GM18508 (cell line): ENCODE measurements at regions not wholly inside any gene's neighbourhood (a gene's known extent, or its start where the extent isn't known, plus 50 kb on each side); places are given as distances from the start of the nearest gene placed in this dataset.
A peak's percentile ranks its signal among the peaks of the same experiment; 100 is the strongest.

ENCODE experiments used
- ATAC-seq: cut with Tn5 transposase; IDR thresholded peaks from one replicate; pipeline ENCODE4 v1.9.1; 2021; ENCODE audit warnings: moderate number of reproducible peaks; ENCODE audit not compliant: insufficient read depth, unreplicated experiment

DNA sequence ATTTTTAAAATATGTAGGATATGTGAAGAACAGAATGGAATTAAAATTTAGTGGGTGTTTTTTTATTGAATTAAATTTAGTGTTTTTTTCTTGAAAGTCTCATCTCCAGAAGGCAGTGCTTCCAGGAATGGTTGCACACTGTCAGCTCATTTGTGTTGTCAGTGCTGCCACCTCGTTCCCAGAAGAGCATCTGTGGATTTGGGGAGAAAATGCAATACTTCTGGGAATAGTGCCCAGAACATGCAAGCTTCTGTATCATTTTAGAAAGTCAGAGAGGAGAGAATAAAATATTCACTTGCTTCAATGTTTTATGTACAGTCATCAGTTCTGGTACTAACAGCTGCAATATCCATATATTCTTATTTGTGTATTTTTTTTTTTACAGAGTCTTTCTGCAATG is 608.8 kb downstream of the PCDH7 start:
- no peak for ATAC-seq

DNA sequence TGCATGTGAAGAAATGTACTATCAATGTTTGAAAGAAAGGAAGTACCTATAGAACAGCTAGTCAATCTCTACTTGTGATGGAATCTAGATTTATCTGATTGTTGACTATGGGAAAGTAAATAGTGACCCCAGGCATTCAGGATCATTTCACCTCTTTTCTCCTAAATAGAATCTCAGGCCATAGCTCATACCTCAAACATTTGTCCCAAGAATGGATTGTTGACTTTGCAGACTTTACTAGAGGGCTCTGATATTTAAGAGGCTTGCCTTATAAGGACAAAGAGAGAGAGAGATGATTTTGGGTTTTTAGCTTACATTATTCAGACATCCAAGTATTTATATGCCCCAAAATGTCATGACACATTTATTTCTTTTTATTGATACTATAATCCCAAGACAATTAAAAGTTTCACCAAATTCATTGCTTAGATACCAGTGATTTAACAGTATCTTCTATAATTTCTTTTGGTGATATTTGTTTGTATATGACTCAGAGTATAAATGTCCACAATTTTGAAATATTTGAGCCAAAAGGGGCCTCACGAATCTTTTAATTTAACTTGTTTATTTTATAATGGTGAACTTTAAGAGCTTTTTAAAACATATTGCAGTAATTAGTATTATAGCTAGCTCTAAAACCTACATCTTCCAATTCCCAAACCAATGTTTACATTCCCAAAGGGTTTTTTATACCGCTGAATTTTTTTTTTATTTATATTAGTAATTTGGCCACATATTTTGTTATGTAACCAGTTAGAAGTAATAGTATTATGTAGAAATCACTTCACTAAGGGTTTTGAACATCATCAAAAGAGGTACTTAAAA is 614.1 kb downstream of the PCDH7 start:
- ATAC-seq = no peak

DNA sequence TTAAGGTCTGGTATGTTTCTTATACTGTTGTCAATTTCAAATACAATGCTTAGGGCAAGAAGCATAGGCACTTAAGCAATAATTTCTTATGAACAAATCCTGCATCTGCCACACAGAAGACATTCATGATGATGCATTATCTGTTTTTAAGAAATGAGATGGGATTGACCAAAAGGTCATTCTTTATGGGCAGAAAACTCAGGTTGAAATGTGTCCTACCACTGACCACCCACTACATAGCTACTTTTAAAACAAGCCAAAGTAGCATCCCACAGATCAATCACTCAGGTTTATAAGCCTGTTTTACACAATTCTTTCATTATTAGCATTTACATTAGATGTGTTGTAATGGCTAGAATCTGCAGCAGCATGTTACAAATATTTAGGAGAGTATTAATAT is 617.8 kb downstream of the PCDH7 start:
- ATAC-seq = no peak

DNA sequence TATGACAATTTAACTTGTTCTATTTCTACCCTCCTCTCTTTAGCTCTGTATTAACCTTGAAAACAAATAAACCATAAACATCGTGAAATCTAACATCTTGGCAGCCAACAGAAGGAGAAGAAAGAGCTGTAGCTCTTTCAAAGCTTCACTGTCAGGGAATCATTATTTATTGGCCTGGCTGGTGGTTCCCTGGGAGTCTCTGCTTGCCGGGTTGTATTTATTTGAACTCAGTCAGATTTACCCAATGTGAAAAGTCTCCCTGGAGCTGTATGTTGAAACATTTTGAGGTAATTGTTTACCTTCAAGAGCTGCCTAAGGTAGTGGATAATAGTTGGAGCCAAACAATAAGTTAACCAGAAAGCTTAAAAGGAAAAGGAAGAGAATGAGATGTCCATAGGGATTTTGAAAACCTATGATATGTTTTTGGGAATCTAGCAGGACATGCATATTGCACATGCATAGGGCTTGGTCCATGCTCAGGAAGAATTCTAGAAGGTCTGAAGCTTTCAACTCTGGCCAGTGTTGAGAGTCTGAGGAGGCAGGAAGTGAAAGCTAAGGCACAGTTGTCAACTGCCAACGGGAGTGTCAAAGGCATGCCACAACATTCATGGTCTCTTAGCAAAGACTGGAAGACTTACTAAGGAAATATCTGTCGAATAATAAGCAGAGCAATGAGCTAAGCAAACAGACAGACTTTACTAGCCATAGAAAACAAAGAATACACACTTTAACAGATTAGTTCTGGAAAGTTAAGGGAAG is 621.6 kb downstream of the PCDH7 start:
- ATAC-seq = no peak

DNA sequence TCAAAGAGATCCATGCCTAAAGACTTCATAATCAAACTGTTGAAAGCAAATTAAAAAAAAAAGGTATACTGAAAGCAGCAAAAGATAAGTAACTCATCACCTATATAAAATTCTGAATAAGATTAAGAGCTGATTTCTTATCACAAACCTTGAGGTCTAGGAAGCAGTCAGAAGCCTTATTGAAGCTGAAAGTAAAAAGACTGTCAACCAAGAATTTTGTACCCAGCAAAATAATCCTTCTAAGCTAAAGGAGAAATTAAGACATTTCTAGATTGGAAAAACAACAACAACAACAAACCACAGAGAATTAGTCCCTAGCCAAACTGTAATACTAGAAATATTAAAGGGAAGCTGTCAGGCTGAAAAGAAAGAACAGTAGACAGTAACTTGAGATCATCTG is 622.9 kb downstream of the PCDH7 start:
- no peak for ATAC-seq

DNA sequence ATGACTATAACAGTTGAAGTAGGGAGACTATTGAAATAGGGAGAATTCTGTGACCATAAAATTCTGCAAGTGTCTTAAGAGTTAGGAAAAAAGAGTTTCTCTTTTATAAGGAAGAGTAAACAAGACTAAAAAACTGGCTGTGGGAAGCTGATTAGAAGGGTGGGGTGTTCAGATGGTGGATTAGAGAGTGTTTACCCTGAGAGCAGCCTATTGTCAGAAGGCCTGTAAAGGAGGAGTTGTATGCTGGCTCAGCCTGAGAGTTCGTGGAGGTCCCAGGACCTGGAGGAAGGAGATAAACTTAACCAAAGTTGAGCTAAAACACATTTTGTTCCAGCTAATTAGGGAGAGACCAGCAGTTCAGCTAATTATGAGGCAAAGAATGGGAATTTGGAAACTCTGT is 629.7 kb downstream of the PCDH7 start:
- no peak for ATAC-seq

DNA sequence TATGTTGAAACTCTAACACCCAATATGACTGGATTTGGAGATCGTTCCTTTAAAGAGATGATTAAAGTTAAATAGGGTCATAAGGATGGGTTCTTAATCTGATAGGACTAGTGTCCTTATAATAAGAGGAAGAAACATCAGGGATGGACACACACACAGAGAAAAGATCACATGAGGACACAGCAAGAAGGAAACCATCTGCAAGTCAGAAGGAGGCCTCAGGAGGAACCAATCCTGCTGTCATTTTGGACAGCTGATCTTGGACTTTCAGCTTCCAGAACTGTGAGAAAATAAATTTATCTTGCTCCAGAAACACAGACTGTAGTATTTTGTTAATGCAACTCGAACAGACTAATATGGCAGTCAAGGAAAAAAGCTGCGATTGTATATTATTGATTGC is 631.5 kb downstream of the PCDH7 start:
- ATAC-seq = no peak

DNA sequence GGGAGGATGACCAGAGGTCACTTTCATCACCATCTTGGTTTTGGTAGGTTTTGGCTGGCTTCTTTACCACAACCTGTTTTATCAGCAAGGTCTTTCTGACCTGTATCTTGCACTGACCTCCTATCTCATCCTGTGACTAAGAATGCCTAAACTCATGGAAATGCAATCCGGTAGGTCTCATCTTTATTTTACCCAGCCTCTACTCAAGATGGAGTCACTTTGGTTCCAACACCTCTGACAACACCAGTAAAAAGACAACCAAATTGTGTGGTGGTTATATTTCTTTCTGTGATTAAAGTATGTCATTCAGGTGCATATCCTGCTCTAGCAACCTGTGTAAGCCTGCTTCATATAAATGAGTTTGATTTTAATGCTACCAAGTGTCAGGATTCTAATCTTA is 636.7 kb downstream of the PCDH7 start:
- no peak for ATAC-seq

DNA sequence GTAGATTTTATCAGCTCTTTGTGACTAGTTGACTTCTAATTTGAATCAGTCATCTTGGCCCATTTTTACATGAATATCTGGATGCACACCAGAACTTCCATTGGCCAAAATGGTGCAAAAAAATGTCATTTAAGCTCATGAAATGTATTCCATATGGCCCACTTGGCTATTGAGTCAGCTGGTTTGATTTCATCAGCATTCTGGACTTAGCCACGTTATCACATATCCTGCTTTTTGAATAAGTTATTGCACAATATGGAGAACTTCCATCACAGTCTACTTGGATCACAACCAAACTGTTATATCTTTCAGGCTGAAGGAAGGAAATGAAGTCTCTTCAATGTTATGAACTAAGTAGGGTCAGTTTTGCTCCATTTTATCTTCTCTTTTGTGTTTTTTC is 640.6 kb downstream of the PCDH7 start:
- ATAC-seq = no peak

DNA sequence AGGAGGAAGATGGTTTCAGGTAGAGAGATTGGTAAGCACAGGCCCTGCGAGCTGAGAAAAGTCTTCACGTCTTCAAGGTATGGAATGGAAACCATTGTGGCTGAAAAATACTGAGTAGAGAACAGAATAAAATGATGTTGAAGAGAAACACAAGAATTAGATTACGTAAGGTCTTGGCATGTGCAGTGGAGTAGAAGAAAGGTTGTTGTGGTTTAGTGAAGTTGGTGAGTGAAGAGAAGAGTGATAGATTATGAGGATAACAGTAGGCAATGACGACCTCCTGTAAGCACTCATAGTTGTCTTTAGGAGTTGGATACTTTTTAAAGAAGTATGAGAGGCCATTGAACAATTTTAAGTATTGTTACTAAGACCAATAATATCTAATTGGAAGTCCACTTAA is 642.6 kb downstream of the PCDH7 start:
- ATAC-seq = no peak

DNA sequence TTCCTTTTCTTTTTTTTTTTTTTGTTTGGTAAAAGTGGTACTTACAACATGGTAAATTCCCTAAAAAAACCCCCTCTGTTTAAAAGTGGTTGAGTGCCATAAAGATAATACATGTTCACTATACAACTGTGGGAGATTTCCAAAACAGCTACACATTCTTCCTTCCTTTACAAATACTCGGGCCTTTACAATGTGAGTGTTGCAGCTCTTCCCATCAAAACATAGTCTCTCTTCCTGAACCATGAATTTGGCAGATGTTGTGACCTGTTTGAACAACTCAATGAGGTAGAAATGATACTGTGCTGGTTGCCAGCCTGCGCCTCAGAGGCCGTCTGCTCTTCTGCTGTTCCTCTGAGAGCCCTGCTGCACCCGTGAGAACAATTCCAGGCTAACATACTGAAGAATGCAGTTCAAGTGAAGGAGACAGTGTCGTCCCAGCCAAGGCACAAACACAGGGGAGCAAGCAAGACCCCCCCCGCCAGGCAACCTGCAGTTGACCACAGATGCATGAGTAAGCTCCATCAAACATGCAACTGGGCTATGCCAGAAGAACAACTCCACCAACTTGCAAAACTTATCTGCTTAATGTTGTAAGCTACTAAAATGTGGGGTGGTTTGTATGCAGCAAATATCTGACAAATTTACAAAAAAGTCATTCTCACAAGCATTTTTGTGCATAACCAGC is 645.0 kb downstream of the PCDH7 start:
- no peak for ATAC-seq

DNA sequence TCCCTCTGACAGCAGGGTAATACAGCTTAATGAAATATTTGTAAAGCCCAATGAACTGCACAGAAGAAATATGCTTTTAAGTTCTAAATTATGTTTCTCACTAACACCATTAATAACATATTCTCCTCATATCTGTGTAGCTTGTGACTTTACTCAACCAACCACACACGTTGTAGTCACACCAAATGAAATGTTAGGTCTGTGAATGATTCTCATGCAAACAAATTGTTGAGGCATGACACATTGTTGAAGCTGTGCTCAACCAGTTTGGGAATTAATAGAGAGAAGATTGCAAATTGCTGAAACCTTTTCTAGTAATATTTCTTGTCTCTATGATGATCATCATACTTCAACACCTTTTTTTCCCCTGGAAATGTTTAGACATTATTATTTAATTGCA is 645.9 kb downstream of the PCDH7 start:
- no peak for ATAC-seq

DNA sequence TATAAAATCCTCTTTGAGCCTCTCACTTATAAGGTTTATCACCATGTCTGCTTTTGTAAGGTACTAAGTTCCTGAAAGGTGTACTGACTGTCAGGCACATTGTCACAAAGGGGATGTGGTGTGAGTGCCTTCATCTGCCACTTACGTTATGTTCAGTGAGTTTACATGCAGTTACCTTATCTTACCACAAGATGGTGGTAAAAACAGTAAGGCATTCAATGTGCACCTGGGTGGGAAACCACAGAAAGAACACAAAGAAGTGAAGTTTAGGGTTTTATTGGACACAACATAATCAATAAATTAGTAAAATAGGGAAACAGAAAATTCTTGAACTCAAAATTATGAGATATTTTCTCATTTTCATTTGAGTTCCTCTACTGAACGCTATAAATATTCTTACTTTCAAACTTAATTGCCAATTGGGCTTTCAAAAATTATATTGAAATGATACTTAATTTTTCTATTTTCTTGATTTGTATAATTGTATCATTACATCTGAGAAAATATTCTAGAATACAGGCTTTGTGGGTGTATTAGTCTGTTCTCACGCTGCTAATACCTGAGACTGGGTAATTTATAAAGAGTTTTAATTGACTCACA is 650.8 kb downstream of the PCDH7 start:
- peak; percentile 91 for ATAC-seq

DNA sequence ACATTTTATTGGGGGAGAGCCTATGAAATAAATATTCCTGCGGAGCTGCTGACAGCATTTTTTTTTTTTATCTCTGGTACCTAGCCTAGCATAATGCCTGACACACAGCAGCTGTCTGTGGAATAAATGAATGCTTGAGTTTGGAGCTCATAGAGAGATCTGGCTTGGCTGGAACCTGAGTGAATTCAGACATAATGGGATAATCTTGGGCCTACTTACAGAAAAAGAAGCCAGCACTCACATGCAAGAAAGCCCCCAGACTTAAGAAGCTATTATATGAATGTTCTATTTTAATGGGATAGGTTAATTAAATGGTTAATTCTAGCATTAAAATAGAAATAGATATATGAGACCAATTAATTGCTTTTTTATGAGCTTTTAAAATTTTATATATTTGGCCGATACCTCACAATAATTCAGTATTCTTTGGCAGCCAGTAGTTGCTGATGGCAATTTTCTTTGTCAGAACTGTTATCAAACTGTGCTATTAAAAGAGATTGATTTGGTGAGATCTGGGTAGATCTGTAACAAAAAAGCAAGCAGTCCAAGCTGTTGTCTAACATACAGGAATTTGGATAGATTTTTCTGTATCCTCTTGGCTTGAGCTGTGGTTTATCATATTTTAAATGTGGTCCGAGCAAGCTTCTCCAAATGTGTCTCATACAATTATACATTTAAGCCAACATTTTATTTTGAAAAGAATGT is 654.2 kb downstream of the PCDH7 start:
- ATAC-seq = no peak

DNA sequence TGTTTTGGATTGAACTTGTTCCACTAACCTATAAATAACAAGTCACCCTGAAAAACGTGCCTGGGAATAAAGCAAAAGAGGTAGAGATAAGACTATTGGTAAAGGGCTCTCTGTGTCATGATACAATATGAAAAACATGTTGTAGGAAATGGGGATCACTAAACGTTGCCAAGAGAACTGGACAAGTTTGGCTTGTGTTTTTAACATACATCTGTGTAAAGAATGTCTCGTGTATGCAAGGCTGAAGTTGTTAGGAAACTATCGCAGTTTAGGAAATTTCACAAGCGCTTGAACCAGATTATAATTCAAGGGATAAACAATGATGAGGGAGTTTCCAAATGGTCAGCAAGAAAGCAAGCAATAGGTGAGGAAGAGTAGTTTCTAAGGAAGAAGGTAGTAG is 655.8 kb downstream of the PCDH7 start:
- no peak for ATAC-seq

DNA sequence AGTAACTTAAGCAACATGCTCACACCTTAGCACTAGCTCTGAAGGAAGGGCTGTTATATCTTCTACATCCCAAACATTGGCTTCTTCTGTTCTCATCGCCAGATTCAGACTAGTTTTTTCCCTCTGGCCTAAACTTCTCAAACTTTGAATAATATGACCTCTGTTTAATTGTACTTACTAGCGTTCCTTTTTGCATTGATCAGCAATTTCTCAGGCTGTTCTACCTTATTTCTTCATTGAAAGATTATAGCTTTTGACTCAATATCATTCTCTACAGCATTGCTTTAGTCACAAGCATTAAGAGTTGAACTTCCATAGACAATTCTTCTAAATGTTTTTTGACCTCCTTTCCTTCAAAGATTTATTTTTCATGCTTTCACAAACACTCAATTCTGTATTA is 659.2 kb downstream of the PCDH7 start:
- ATAC-seq = no peak

DNA sequence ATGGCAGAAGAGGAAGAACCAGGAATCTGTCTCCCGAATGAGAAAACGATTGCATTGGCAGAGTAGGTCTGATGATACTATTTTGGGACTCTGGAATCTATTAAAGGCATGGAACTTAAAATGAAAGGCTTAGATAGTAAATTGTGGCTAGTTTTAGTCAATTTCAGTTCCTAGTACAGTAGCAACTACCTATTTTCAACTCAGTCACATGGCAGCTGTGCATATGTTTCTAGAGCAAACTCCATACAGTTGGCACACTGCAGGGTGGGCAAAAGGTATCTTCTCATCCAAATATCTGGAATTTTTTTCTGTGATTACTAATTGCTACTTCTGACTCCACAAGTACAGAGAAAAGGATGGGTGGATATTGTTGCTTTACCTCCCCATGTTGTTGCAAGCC is 663.6 kb downstream of the PCDH7 start:
- ATAC-seq = no peak

DNA sequence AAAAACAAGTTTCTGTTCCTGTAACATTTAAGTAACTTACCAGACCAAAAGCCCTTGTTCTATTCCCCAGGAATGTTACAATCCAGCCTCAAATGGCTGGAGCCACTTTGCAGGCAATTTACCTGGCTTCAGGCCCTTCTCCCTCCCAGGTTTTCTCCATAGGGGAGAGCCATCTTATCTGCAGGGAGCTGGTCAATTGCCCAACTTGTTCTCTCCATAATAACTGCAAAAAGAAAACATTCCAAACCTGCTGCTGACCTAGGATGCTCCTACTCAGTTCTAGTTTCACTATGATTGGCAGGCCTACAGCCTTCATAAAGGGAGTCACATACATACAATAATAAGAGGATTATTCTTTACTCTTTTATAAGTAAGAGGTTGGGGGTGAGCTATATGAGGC is 670.7 kb downstream of the PCDH7 start:
- ATAC-seq = no peak

DNA sequence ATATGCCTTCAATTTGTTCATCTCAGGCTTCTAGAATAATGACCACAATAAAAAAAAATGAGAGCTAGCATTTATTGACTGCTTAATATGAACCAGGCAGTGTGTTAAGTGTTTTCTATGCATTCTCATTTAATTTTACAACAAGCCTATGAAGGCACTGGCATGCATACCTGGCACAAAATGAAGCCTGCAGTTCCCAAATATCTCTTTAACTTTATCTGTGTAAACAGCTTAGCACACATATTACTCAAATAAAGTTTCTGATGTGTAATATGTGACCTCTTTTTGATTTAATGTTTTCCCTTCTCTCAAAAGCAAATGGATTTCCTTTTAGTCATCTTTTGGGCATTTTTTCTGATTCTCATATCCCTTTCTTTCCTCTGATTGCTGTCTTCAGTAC is 671.8 kb downstream of the PCDH7 start:
- ATAC-seq = no peak

DNA sequence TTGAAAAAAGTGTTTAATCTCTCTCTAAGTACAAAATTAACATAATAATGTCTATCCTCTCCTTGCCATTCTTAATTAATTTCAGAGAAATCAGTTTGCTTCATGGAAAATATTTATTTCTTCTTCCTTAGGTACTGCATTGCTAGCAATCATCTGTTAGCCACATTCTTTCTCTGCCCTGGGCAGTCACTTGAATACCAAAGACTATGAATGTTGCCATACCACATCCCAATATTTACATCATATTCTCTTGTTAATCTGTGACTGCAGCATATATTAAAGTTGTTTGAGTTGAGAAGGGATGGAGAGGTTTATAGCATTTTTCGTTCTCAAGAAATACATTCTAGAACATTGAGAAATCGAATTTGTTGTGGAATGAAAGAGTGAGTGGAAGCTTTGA is 672.8 kb downstream of the PCDH7 start:
- ATAC-seq = no peak
